H1 (cell line): ENCODE measurements at regions not wholly inside any gene's neighbourhood (a gene's known extent, or its start where the extent isn't known, plus 50 kb on each side); places are given as distances from the start of the nearest gene placed in this dataset.

ENCODE experiments used
- CBX5 ChIP-seq: fragments of 300-800, 300-1000 bp; sonication (generic); IDR thresholded peaks from 2 replicates; pipeline ENCODE4 v1.7.1; 2016; ENCODE audit warnings: antibody characterized with exemption, low read length, low read depth
- CTCF ChIP-seq, 3 experiments: IDR thresholded peaks; 1 replicate in 2 of 3; 2 replicates in 1 of 3; pipeline versions ENCODE4 v1.5.1 to v1.6.1; 2011; ENCODE audit warnings: low read length in 3 of 3, mild to moderate bottlenecking in 3 of 3, inconsistent platforms in 2 of 3, low read depth in 1 of 3, moderate library complexity in 1 of 3; ENCODE audit not compliant: insufficient read depth in 1 of 3; ENCODE audit errors: control extremely low read depth in 1 of 3
- EGR1 ChIP-seq: IDR thresholded peaks from 2 replicates; pipeline ENCODE4 v1.6.1; 2011; ENCODE audit warnings: low read depth, low read length, borderline replicate concordance
- EP300 ChIP-seq, 2 experiments: IDR thresholded peaks; 1 replicate in 1 of 2; 2 replicates in 1 of 2; pipeline ENCODE4 v1.6.1; 2011 to 2012; ENCODE audit warnings: low read depth in 2 of 2, low read length in 2 of 2, mild to moderate bottlenecking in 2 of 2, borderline replicate concordance in 1 of 2, inconsistent platforms in 1 of 2, moderate library complexity in 1 of 2
- HDAC2 ChIP-seq, 2 experiments: fragments of 300-600 bp in 1 of 2; sonication (generic) in 1 of 2; IDR thresholded peaks; 2 replicates each; pipeline ENCODE4 v1.6.1; 2011 to 2012; ENCODE audit warnings: low read depth in 2 of 2, low read length in 2 of 2, mild to moderate bottlenecking in 2 of 2, moderate library complexity in 2 of 2, borderline replicate concordance in 1 of 2, inconsistent platforms in 1 of 2
- JUN ChIP-seq: IDR thresholded peaks from 2 replicates; pipeline ENCODE4 v1.6.1; 2011; ENCODE audit warnings: low read depth, mild to moderate bottlenecking, improper control_type of control experiment, low read length
- JUND ChIP-seq: IDR thresholded peaks from 2 replicates; pipeline ENCODE4 v1.6.1; 2011; ENCODE audit warnings: mild to moderate bottlenecking, improper control_type of control experiment, low read length
- PHF8 ChIP-seq: fragments of 200-600 bp; sonication (generic); conservative IDR thresholded peaks from 2 replicates; pipeline ENCODE4 v1.7.1; 2012; ENCODE audit warnings: low read depth, mild to moderate bottlenecking, inconsistent platforms, low read length, moderate library complexity
- POLR2A ChIP-seq, 2 experiments: IDR thresholded peaks; 1 replicate in 1 of 2; 2 replicates in 1 of 2; pipeline ENCODE4 v1.6.1; 2011; ENCODE audit warnings: low read depth in 2 of 2, low read length in 2 of 2, mild to moderate bottlenecking in 2 of 2; ENCODE audit errors: control extremely low read depth in 1 of 2
- SIX5 ChIP-seq: IDR thresholded peaks from 2 replicates; pipeline ENCODE4 v1.6.1; 2011; ENCODE audit warnings: mild to moderate bottlenecking, low read depth, low read length
- SP1 ChIP-seq: IDR thresholded peaks from 2 replicates; pipeline ENCODE4 v1.6.1; 2011; ENCODE audit warnings: low read depth, low read length
- SP2 ChIP-seq: IDR thresholded peaks from 2 replicates; pipeline ENCODE4 v1.6.1; 2012; ENCODE audit warnings: mild to moderate bottlenecking, low read length, inconsistent platforms
- SUZ12 ChIP-seq: fragments of 200-600 bp; sonication (generic); IDR thresholded peaks from 2 replicates; pipeline ENCODE4 v1.6.1; 2012; ENCODE audit warnings: mild to moderate bottlenecking, inconsistent platforms, low read length, moderate library complexity, mixed read lengths
- TF ChIP-seq, protein P1 (sequence below): IDR thresholded peaks from 2 replicates; pipeline ENCODE4 v1.6.1; 2012; ENCODE audit warnings: inconsistent platforms

GRCh38 chr5:126117044-126117443 is 306.2 kb upstream of the GRAMD2B start:
- no peak for TF ChIP-seq POLR2A (IDR thresholded peaks at IDR 0.05; ENCODE audit: control extremely low read depth in 1 of 2, low read depth in 2 of 2, low read length in 2 of 2)
- TF ChIP-seq SUZ12 = no peak
- TF ChIP-seq CBX5 = no peak
- TF ChIP-seq PHF8 = no peak
- no peak for TF ChIP-seq CTCF (IDR thresholded peaks at IDR 0.05; ENCODE audit: control extremely low read depth in 1 of 3, insufficient read depth in 1 of 3, low read depth in 1 of 3, low read length in 3 of 3)
- TF ChIP-seq EGR1 = no peak
- TF ChIP-seq EP300 (IDR thresholded peaks at IDR 0.05; ENCODE audit: borderline replicate concordance in 1 of 2, low read depth in 2 of 2, low read length in 2 of 2) = no peak
- TF ChIP-seq SIX5 = no peak
- TF ChIP-seq, protein P1, sequence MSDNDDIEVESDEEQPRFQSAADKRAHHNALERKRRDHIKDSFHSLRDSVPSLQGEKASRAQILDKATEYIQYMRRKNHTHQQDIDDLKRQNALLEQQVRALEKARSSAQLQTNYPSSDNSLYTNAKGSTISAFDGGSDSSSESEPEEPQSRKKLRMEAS = no peak
- no peak for TF ChIP-seq SP1
- TF ChIP-seq JUND = no peak
- TF ChIP-seq HDAC2 (IDR thresholded peaks at IDR 0.05; ENCODE audit: borderline replicate concordance in 1 of 2, low read depth in 2 of 2, low read length in 2 of 2) = no peak
- no peak for TF ChIP-seq JUN
- no peak for TF ChIP-seq SP2
